Adrenal gland (tissue), 5 donors: ENCODE measurements at regions not wholly inside any gene's neighbourhood (a gene's known extent, or its start where the extent isn't known, plus 50 kb on each side); places are given as distances from the start of the nearest gene placed in this dataset.

Experiments
- CTCF ChIP-seq, 6 experiments: fragments of 450-650 bp in 4 of 6; fragments of 200-600 bp in 2 of 6; sonication (generic) in 1 of 6; IDR thresholded peaks; 1 replicate in 5 of 6; 2 replicates in 1 of 6; pipeline versions ENCODE4 v1.5.1 to v1.8.0; 2016 to 2021; ENCODE audit warnings: antibody characterized with exemption in 6 of 6, mild to moderate bottlenecking in 2 of 6, moderate library complexity in 1 of 6
- POLR2A ChIP-seq, 2 donors: fragments of 450-650 bp; IDR thresholded peaks; one replicate each; pipeline ENCODE4 v1.6.1; 2017; ENCODE audit warnings: antibody characterized with exemption in 2 of 2, mild to moderate bottlenecking in 2 of 2, moderate library complexity in 1 of 2
- donor health status: DM: no; HTN: no; CAD: no.

- TF ChIP-seq POLR2A (IDR thresholded peaks at IDR 0.05) (no peak), CTCF (IDR thresholded peaks at IDR 0.05) (no peak)
These were observed 159.6 kb downstream of the RND3 start for GRCh38 chr2:150327564-150328489.
